Body of pancreas (tissue), 4 donors: ENCODE measurements at regions not wholly inside any gene's neighbourhood (a gene's known extent, or its start where the extent isn't known, plus 50 kb on each side); places are given as distances from the start of the nearest gene placed in this dataset.

Experiments used
- POLR2A ChIP-seq, 3 donors: fragments of 450-650 bp; IDR thresholded peaks; one replicate each; pipeline ENCODE4 v1.6.1; 2016; ENCODE audit warnings: antibody characterized with exemption in 3 of 3, mild to moderate bottlenecking in 2 of 3
- TF ChIP-seq, protein P1 (sequence below), 7 experiments: fragments of 450-650 bp in 4 of 7; fragments of 200-600 bp in 3 of 7; sonication (generic) in 3 of 7; IDR thresholded peaks; one replicate each; pipeline ENCODE4 v1.5.1; 2016 to 2019; ENCODE audit warnings: antibody characterized with exemption in 7 of 7

DNA sequence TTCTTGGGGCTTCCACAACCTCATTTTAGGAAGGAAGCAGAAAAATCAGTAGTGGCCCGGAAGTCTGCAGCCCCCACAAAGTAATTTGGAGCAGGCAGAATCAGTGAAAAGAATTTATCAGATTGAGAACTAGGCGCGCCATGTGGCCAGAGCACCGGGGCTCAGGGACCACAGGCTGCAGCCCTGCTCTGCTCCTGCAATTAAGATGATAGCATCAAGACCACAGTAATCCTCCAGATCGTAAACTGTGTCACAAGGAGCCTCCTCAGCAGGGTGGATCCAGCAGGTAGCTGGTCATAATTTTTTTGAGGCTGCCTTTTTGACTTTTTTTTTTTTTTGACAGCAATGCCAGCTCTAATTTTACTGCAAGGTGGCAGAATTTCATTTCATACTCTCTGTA lies 209.0 kb upstream of the ZMIZ1 start:
- TF ChIP-seq, protein P1, sequence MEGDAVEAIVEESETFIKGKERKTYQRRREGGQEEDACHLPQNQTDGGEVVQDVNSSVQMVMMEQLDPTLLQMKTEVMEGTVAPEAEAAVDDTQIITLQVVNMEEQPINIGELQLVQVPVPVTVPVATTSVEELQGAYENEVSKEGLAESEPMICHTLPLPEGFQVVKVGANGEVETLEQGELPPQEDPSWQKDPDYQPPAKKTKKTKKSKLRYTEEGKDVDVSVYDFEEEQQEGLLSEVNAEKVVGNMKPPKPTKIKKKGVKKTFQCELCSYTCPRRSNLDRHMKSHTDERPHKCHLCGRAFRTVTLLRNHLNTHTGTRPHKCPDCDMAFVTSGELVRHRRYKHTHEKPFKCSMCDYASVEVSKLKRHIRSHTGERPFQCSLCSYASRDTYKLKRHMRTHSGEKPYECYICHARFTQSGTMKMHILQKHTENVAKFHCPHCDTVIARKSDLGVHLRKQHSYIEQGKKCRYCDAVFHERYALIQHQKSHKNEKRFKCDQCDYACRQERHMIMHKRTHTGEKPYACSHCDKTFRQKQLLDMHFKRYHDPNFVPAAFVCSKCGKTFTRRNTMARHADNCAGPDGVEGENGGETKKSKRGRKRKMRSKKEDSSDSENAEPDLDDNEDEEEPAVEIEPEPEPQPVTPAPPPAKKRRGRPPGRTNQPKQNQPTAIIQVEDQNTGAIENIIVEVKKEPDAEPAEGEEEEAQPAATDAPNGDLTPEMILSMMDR (IDR thresholded peaks at IDR 0.05): no peak
- TF ChIP-seq POLR2A (IDR thresholded peaks at IDR 0.05): no peak
